ENCODE measurements at regions not wholly inside any gene's neighbourhood (a gene's known extent, or its start where the extent isn't known, plus 50 kb on each side); places are given as distances from the start of the nearest gene placed in this dataset.
"Not testable (repeated sequence)": the region's sequence is repeated elsewhere in the genome, so short reads cannot be mapped to it uniquely, and the experiment has no call there.

DNA sequence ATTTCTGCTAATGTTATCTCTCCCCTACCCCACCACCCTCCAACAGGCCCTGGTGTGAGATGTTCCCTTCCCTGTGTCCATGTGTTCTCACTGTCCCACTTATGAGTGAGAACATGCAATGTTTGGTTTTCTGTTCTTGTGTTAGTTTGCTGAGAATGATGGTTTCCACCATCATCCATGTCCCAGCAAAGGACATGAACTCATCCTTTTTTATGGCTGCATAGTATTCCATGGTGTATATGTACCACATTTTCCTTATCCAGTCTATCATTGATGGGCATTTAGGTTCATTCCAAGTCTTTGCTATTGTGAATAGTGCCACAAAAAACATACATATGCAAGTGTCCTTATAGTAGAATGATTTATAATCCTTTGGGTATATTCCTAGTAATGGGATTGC is 104.5 kb downstream of the ZNF33B start:
- DNase-seq: not testable (repeated sequence)

GRCh38 chr10:42532996-42533395 is 105.4 kb downstream of the ZNF33B start:
- DNase-seq: no peak

DNA sequence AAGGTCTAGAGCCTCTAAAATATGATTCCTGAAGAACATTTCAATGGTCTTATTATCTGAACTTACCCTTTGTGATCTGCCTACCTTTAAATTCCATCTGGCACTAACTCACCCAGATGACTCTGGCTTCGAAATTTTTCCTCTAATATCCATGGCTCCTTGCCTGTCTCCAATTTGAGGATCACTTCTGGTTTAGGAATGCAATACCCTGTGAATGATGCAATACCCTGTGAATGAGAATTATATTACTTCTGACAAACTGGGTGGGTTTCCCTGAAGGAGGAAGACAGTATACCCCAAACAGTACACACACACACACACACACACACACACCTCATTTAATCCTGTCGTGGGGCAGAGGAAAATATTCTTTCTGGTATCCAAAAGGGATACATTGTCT is 115.3 kb downstream of the ZNF33B start:
- DNase-seq: no peak

DNA sequence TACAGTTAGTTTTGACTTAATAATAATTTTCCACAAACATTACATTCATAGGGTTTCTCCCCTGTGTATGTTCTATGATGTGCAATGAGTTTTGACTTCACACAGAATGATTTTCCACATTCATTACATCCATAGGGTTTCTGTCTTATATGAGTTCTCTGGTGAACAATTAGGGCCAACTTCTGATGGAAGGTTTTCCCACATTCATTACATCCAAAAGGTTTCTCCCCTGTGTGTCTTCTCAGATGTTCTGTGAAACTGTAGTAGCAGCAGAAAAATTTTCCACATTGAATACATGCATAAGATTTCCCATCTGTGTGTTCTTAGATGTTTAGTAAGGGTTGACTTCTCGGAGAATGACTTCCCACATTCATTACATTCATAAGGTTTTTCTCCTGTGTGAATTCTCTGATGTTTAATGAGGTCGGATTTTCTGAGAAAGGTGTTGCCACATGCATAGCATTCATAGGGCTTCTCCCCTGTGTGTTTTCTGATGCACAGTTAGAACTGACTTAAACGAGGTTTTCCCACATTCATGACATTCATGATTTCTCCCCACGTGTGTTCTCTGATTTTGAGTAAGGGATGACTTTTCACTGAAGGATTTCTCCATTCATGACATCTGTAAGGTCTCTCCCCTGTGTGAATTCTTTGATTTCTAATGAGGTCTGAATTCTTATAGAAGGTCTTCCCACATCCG is 118.5 kb downstream of the ZNF33B start:
- DNase-seq: no peak

DNA sequence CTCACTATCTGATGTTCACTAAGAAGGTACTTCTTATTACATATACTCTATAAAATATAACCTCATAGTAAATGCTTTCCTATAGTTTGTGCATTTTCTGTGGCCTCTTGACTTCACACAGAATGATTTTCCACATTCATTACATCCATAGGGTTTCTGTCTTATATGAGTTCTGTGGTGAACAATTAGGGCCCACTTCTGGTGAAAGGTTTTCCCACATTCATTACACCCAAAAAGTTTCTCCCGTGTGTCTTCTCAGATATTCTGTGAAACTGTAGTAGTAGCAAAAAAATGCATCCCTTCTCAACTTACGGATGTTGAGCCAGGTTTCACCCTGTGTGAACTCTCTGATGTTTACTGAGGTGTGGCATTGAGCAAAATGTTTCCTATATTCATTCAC is 119.3 kb downstream of the ZNF33B start:
- DNase-seq: no peak

GRCh38 chr10:42513921-42514320 is 124.4 kb downstream of the ZNF33B start:
- DNase-seq: no peak

- DNase-seq: no peak
These were observed 146.6 kb downstream of the ZNF33B start for GRCh38 chr10:42491801-42492200.

DNA sequence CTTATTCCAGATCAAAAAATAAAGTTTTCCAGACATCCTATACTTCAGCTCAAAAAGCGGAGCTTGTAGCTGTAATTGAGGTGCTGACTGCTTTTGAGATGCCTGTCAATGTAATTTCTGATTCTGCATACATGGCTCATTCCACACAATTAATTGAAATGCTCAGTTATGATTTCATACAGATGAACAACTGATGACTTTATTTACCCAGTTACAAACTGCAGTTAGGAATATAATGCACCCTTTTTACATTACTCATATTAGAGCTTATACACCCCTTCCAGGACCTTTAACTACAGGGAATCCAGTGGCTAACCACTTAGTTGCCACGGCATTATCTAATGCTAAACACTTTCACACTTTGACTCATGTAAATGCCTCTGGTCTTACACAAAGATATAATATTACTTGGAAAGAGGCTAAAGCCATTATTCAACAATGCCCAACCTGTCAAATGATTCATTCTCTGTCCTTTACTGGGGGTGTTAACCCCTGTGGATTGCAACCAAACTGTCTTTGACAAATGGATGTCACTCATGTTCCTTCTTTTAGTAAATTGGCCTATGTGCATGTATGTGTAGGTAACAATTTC is 147.3 kb downstream of the ZNF33B start:
- no peak for DNase-seq

DNA sequence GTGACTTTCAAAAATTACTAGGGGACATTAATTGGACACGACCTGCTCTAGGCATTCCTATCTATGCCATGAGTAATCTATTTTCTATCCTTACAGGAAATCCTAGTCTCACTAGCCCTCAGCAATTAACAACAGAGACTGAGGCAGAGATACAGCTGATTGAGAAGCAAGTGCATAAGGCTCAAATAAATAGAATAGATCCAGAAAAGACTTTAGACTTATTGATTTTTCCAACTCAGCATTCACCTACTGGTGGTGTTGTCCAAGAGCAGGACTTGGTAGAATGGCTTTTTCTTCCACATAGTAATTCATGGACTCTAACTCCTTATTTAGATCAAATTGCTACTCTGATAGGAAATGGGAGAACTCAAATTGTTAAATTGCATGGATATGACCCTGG is 148.0 kb downstream of the ZNF33B start:
- no peak for DNase-seq

- DNase-seq: no peak
These were observed 150.0 kb downstream of the ZNF33B start for GRCh38 chr10:42488416-42488815.

GRCh38 chr10:42482411-42482810 is 156.0 kb downstream of the ZNF33B start:
- DNase-seq: no peak

DNA sequence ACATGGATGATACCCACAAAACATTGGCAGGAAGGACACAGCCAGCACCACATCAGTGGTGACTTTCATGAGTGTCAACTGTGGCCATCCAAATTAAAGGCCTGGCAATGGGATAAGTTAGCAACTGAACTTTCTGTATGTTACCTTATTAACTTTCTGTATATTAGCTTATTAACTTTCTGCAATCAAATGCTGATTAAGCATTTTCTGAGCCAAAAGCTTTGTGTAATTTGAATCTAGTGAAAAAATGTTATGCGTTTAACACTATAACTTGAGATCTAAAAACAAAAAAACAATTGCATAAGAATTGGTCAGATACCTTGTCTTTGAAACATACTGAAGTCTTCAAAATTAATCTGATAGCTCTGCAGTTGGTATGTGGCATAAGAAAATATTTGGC is 159.3 kb downstream of the ZNF33B start:
- DNase-seq: no peak

DNA sequence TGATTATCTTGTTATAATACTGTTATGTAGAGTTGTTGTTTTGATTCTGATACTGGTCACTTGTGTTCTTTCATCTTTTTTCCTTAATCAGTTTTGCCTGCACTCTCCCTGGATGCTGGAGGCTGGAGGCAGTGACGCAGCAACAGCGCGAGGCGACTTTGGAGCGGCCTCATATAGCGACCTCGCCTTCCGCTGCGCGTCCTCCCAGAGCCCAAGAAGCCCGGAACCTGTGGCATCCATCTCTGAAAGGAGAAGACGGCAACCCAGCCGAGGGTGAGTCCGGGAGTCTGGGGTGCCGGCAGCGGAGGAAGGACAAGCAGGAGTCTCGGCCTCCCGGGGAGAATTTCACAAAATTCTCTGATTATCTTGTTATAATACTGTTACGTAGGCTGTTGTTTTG is 161.2 kb downstream of the ZNF33B start:
- DNase-seq: no peak

DNA sequence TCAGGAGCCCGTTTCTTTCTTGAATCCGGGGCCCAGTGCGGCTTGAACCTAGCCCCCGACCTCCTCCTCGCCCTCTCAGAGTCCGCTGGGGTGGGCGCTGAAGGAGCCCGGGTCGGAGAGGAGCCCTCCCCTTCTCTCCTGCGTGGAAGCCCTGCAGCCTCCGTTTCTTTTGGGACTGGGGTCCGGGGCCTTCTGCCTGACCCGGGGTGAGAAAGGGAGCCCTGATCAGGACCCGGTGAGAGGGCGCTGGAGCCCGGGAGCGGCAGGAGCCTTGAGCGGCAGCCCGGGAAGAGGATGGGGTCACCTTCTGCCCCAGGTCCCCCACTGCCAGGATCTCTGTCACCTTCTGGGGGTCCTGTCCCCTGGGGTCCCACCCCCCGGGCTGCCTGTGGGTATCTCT is 162.3 kb downstream of the ZNF33B start:
- no peak for DNase-seq

GRCh38 chr10:42475168-42476098 is 162.9 kb downstream of the ZNF33B start:
- DNase-seq: no peak

GRCh38 chr10:42454313-42454712 is 184.1 kb downstream of the ZNF33B start:
- no peak for DNase-seq

DNA sequence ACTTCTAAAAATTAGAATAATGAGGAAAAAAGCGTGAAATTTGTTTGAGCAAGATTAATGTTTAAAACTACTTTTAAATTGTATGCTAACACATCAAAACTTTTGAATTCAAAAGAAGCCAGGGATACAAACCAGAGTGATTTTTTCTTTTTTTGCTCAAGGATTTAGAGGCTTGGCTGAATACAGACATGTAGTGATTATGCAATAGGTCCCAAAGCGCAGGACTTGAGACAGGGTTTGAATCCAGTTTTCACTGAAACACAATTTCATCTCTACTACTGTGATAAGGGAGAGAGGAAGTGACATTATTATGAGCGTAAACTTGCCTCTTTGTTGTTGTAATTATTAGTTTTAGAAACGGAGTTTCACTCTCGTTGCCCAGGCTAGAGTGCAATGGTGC is 207.3 kb downstream of the ZNF33B start:
- no peak for DNase-seq

GRCh38 chr10:42428534-42428933 is 209.8 kb downstream of the ZNF33B start:
- no peak for DNase-seq

DNA sequence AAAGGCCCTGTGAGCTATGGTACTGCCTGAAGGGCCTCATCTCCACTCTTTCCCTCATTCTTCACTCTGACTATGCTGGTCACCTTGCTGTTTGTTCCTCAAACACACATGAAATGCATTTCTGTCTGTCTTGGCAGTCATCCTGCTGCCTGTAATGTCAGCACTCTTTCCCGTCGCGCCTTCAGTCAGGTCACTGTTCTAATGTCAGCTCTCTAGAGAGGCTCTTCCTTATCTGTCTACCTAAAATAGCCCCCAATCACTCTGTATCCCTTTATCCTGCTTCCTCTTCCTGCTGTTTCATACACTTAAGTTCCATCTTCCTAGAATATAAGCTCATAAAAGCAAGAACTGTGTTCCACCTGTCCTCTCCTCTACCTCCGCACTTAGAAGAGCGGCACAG is 215.5 kb downstream of the ZNF33B start:
- DNase-seq: no peak

DNA sequence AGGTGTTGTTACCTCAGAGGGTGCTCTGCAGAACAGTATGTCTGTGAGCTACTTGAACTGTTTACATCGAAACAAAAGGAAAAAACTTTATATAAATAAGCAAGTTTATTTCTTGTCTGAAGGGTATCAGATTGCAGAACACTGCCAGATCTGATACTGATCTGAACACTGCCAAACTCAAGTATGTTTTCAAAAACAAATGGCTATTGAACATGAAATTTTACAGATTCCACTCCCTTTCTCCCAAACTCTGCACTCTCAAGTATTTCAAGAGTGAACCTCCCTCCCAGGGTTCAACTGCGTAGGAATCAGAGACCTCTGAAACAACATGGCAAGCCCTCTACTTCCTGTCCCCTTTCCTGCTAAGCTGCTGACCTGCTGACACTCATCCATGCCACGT is 216.6 kb downstream of the ZNF33B start:
- no peak for DNase-seq

- no peak for DNase-seq
These were observed 218.6 kb downstream of the ZNF33B start for GRCh38 chr10:42419789-42420188.

DNA sequence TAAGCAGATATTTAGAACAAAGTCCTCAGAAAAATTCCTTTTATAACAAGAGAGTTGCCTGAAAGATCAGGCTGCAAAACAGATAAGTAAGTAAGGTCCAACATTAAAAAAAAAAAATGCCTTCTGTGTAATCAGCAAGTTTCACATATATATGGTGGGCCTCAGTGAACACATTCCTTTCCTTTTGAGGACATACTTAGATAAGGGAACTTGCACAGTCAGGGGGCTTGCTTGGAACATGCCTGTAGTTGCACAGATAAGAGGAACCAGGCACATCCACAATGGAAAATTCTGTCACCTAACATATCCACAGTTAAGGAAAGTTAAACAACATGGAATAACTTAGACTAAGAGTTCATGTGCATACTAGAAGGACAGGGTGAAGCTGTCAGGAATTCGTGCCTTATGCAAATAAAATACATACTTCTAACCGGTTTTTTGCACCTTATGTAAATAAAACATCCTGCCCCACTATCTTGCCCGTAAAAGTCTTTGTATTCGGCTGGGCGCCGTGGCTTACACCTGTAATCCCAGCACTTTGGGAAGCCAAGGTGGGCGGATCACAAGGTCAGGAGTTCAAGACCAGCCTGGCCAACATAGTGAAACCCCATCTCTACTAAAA is 257.3 kb downstream of the ZNF33B start:
- DNase-seq: no peak

DNA sequence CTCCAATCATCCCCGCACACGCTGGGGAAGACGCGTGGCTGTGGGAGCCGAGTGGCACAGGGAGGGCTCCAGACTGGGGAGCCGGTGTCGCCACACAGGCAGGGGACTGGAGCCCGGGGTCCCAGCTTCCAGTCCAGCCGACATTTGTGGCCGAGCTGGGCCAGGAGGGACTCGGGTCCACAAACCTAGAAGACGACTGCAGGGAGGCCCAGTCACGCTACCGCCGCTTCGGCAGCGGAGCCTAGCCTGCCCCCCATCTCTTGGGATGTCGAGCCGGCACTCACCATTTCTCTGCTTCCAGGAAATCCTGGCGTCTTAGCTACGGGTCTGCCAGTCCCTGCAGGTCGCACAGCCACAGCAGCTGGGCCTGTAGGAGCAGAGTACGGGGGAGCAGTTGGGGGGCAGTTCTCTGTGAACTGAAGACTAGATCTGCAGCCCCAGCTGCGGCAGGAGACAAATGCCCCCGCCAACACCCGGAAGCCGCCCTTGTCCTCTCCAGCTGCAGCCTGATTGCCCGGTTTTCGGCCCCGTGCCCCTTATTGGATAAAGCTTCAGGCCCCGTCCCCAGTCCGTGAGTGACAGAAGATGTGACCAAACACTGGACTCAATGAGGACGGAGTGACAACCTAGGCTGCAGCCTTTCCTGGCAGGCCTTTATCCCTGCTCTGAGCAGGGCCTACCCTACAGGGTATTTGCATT is 270.7 kb downstream of the ZNF33B start:
- DNase-seq: peak; percentile 33
